ENCODE measurements at regions not wholly inside any gene's neighbourhood (a gene's known extent, or its start where the extent isn't known, plus 50 kb on each side); places are given as distances from the start of the nearest gene placed in this dataset.

DNA sequence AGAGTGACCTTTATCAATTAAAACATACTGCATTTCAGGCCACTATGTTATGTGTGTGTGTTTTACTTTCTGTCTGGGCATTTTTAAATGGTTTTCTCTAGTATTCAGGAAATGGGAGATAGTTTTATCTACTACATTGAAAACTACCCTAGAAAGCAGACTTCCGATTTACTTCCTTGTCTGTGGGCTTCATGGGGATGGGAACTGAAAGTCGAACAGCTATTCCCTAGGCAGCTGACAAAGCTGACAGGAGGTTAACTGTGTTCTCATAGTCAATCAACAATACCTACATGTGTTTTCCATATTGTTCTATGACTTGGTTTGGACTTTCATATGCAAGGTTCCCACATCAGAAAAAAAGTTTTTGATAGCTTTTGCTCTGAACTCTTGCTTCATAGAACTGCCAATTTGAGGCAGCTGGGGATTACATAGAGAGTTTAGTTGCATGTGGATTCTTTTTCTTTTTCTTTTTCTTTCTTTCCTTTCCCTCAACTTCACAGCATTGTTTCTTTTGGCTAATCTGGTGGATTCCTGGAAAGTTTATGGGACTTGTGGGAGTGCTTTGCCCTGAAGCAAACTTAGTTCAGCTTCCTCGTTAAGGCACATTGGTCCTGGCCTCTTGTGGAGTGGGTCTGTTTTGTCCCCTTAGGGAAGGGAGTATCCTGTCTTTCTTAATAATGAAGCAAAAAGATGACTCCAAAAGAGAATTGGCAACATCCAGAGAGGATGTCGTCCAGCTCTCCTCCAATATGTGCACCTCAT lies 327.1 kb upstream of the GIMD1 start:
- no peak overlapping the region for H3K4me3 ChIP-seq (ENCODE audit: low read length)
- Mint-ChIP-seq H3K9me3 (peaks cover 4% of the 10 kb centered on the region), H3K27me3 (no peaks in the 10 kb centered on the region), H3K4me1 (ENCODE audit: low read depth) (no peaks in the 10 kb centered on the region), H3K4me3 (no peak overlapping the region), H3K27ac (no peak overlapping the region), H3K36me3 (ENCODE audit: low read depth) (no peaks in the 10 kb centered on the region)
- H3K27ac ChIP-seq (ENCODE audit: low read depth in 1 of 2, low read length in 2 of 2): no peak overlapping the region
- no peaks in the 10 kb centered on the region for H3K27me3 ChIP-seq (ENCODE audit: control insufficient read depth in 1 of 2, insufficient read depth in 2 of 2, low read length in 2 of 2)
- peaks cover 0 to 3% of the 10 kb centered on the region in 2 experiments for H3K9me3 ChIP-seq (ENCODE audit: control insufficient read depth in 1 of 2, insufficient read depth in 1 of 2, low read length in 2 of 2)
- no peak for ATAC-seq (ENCODE audit: poor library complexity)
- ChIA-PET CTCF (no interaction called here), POLR2A (no interaction called here)
- H3K36me3 ChIP-seq (ENCODE audit: insufficient read depth, low read length): no peaks in the 10 kb centered on the region
- intact Hi-C loops (cut with DNase I, micrococcal nuclease): no loop called here
- no peaks in the 10 kb centered on the region for H3K4me1 ChIP-seq (ENCODE audit: insufficient read depth, low read length)
- DNase-seq: no peak
- TF ChIP-seq, protein P1, sequence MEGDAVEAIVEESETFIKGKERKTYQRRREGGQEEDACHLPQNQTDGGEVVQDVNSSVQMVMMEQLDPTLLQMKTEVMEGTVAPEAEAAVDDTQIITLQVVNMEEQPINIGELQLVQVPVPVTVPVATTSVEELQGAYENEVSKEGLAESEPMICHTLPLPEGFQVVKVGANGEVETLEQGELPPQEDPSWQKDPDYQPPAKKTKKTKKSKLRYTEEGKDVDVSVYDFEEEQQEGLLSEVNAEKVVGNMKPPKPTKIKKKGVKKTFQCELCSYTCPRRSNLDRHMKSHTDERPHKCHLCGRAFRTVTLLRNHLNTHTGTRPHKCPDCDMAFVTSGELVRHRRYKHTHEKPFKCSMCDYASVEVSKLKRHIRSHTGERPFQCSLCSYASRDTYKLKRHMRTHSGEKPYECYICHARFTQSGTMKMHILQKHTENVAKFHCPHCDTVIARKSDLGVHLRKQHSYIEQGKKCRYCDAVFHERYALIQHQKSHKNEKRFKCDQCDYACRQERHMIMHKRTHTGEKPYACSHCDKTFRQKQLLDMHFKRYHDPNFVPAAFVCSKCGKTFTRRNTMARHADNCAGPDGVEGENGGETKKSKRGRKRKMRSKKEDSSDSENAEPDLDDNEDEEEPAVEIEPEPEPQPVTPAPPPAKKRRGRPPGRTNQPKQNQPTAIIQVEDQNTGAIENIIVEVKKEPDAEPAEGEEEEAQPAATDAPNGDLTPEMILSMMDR (IDR thresholded peaks at IDR 0.05): no peak

DNA sequence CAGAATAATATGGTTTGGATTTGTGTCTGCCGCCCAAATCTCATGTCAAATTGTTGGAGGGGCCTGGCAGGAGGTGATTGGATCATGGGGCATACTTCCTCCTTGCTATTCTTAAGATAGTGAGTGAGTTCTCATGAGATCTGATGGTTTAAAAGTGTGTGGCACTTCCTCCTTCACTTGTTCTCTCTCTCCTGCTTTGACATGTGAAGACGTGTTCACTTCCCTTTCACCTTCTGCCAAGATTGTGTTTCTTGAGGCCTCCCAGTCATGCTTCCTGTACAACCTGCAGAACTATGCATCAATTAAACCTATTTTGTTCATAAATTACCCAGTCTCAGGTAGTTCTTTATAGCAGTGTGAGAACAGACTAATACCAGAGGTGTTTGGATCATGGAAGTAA lies 325.7 kb upstream of the GIMD1 start:
- intact Hi-C loops (cut with DNase I, micrococcal nuclease): no loop called here
- no peak for ATAC-seq (ENCODE audit: poor library complexity)

DNA sequence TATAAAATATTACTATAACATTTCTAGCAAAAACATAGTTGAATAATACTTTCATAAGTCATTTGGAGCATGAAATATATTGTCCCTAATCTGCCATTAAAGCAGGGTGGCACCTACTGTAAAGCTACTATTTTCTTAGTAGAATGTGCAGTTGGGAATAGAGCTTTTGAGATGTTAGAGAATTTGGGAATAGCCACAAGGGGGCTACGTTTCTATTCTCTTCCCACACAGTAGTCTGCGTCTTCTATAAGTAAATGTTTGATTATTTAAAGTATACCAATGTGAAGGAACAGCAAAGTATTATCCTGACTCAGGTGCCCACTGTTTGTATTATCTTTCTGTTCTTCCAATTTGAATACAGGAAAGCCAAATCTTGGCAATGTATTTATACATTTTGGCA lies 323.2 kb upstream of the GIMD1 start:
- POLR2A ChIA-PET: no interaction called here
- no peaks in the 10 kb centered on the region for H3K27me3 Mint-ChIP-seq
- H3K36me3 Mint-ChIP-seq (ENCODE audit: low read depth): no peaks in the 10 kb centered on the region
- H3K4me3 Mint-ChIP-seq: no peak overlapping the region
- Histone ChIP-seq H3K36me3 (ENCODE audit: insufficient read depth, low read length) (no peaks in the 10 kb centered on the region), H3K9me3 (ENCODE audit: control insufficient read depth in 1 of 2, insufficient read depth in 1 of 2, low read length in 2 of 2) (peaks cover 3% of the 10 kb centered on the region in 2 experiments), H3K27me3 (ENCODE audit: control insufficient read depth in 1 of 2, insufficient read depth in 2 of 2, low read length in 2 of 2) (no peaks in the 10 kb centered on the region), H3K27ac (ENCODE audit: low read depth in 1 of 2, low read length in 2 of 2) (no peak overlapping the region), H3K4me1 (ENCODE audit: insufficient read depth, low read length) (no peaks in the 10 kb centered on the region), H3K4me3 (ENCODE audit: low read length) (no peak overlapping the region)
- TF ChIP-seq, protein P1 (IDR thresholded peaks at IDR 0.05): no peak
- intact Hi-C loops (cut with DNase I, micrococcal nuclease): no loop called here
- DNase-seq: no peak
- H3K27ac Mint-ChIP-seq: no peak overlapping the region
- peaks cover 12% of the 10 kb centered on the region for H3K9me3 Mint-ChIP-seq
- H3K4me1 Mint-ChIP-seq (ENCODE audit: low read depth): no peaks in the 10 kb centered on the region
- ATAC-seq (ENCODE audit: poor library complexity): no peak
- CTCF ChIA-PET: no interaction called here

More for the DNA sequence above, 325.7 kb upstream of the GIMD1 start:
- Histone ChIP-seq H3K36me3 (ENCODE audit: insufficient read depth, low read length) (no peaks in the 10 kb centered on the region), H3K27me3 (ENCODE audit: control insufficient read depth in 1 of 2, insufficient read depth in 2 of 2, low read length in 2 of 2) (no peaks in the 10 kb centered on the region), H3K4me3 (ENCODE audit: low read length) (no peak overlapping the region), H3K27ac (ENCODE audit: low read depth in 1 of 2, low read length in 2 of 2) (no peak overlapping the region), H3K4me1 (ENCODE audit: insufficient read depth, low read length) (no peaks in the 10 kb centered on the region), H3K9me3 (ENCODE audit: control insufficient read depth in 1 of 2, insufficient read depth in 1 of 2, low read length in 2 of 2) (peaks cover 0 to 3% of the 10 kb centered on the region in 2 experiments)
- POLR2A ChIA-PET: no interaction called here
- no peak for DNase-seq
- Mint-ChIP-seq H3K9me3 (peaks cover 10% of the 10 kb centered on the region), H3K4me1 (ENCODE audit: low read depth) (no peaks in the 10 kb centered on the region), H3K27ac (no peak overlapping the region), H3K4me3 (no peak overlapping the region), H3K36me3 (ENCODE audit: low read depth) (no peaks in the 10 kb centered on the region), H3K27me3 (no peaks in the 10 kb centered on the region)
- CTCF ChIA-PET: no interaction called here
- TF ChIP-seq, protein P1 (IDR thresholded peaks at IDR 0.05): no peak
